GM23338 (cell line): ENCODE measurements at regions not wholly inside any gene's neighbourhood (a gene's known extent, or its start where the extent isn't known, plus 50 kb on each side); places are given as distances from the start of the nearest gene placed in this dataset.

Source experiments
- ATAC-seq: fragments of 200-7000 bp; cut with Tn5 transposase; 3 replicates; pipeline ENCODE4 v1.9.1; 2020
- DNase-seq: peaks from one replicate; pipeline ENCODE4 v3.0.0-alpha.2; 2015; ENCODE audit warnings: low spot score
- H2AFZ ChIP-seq: fragments of 200-600 bp; sonication (generic); 2 replicates; pipeline ENCODE4 v1.8.0; 2016; ENCODE audit warnings: antibody characterized with exemption, mild to moderate bottlenecking, moderate library complexity
- H3F3A ChIP-seq: fragments of 200-600 bp; sonication (generic); replicated peaks from 2 replicates; pipeline ENCODE4 v1.8.0; 2017; ENCODE audit warnings: antibody characterized with exemption, mixed run types, low read depth
- H3K27ac ChIP-seq: fragments of 200-600 bp; sonication (generic); 2 replicates; pipeline ENCODE4 v1.6.1; 2016; ENCODE audit warnings: low read depth
- H3K27me3 ChIP-seq: fragments of 200-600 bp; sonication (generic); 2 replicates; pipeline ENCODE4 v1.8.0; 2016; ENCODE audit warnings: mild to moderate bottlenecking, mixed run types, moderate library complexity; ENCODE audit not compliant: insufficient read depth
- H3K36me3 ChIP-seq: fragments of 200-600 bp; sonication (generic); 2 replicates; pipeline ENCODE4 v1.8.0; 2016; ENCODE audit warnings: mild to moderate bottlenecking; ENCODE audit not compliant: insufficient read depth
- H3K4me1 ChIP-seq: fragments of 200-600 bp; sonication (generic); 2 replicates; pipeline ENCODE4 v1.8.0; 2016; ENCODE audit warnings: mild to moderate bottlenecking, moderate library complexity; ENCODE audit not compliant: insufficient read depth
- H3K4me2 ChIP-seq: fragments of 200-600 bp; sonication (generic); 2 replicates; pipeline ENCODE4 v1.7.1; 2017; ENCODE audit warnings: mixed run types
- H3K4me3 ChIP-seq: fragments of 200-600 bp; sonication (generic); 2 replicates; pipeline ENCODE4 v1.6.1; 2016; ENCODE audit warnings: mixed run types
- H3K79me2 ChIP-seq: fragments of 200-600 bp; sonication (generic); replicated peaks from 2 replicates; pipeline ENCODE4 v1.8.0; 2017; ENCODE audit warnings: mild to moderate bottlenecking; ENCODE audit not compliant: insufficient read depth
- H3K9me2 ChIP-seq: fragments of 200-600 bp; sonication (generic); 2 replicates; pipeline ENCODE4 v1.8.0; 2017; ENCODE audit not compliant: insufficient read depth
- H4K20me1 ChIP-seq: fragments of 200-600 bp; sonication (generic); replicated peaks from 2 replicates; pipeline ENCODE4 v1.8.0; 2017; ENCODE audit warnings: mild to moderate bottlenecking; ENCODE audit not compliant: insufficient read depth
- H3K27ac Mint-ChIP-seq: 2 replicates; pipeline ENCODE4 v1.8.0; 2020; ENCODE audit warnings: inconsistent platforms, mild to moderate bottlenecking, moderate library complexity, mixed read lengths
- H3K27me3 Mint-ChIP-seq: 3 replicates; pipeline ENCODE4 v1.8.0; 2022; ENCODE audit warnings: low read depth, mild to moderate bottlenecking, moderate library complexity, mixed read lengths, inconsistent platforms; ENCODE audit not compliant: insufficient read depth, poor library complexity
- H3K36me3 Mint-ChIP-seq: 3 replicates; pipeline ENCODE4 v1.8.0; 2021; ENCODE audit warnings: low read depth, mild to moderate bottlenecking, inconsistent platforms, moderate library complexity, mixed read lengths
- H3K4me1 Mint-ChIP-seq: 3 replicates; pipeline ENCODE4 v1.8.0; 2020; ENCODE audit warnings: mild to moderate bottlenecking, inconsistent platforms, mixed read lengths
- H3K4me3 Mint-ChIP-seq: 3 replicates; pipeline ENCODE4 v1.8.0; 2021; ENCODE audit warnings: moderate library complexity, mild to moderate bottlenecking, inconsistent platforms, mixed read lengths
- H3K9me3 Mint-ChIP-seq: 3 replicates; pipeline ENCODE4 v1.8.0; 2020; ENCODE audit warnings: moderate library complexity, mild to moderate bottlenecking, inconsistent platforms, mixed read lengths
- CREB1 ChIP-seq: fragments of 250-450 bp; sonication (Bioruptor Pico); IDR thresholded peaks from 2 replicates; pipeline ENCODE4 v1.5.0; 2020; ENCODE audit warnings: low read depth, mild to moderate bottlenecking, moderate library complexity
- ETS1 ChIP-seq: IDR thresholded peaks from 2 replicates; pipeline ENCODE4 v1.6.1; 2016; ENCODE audit warnings: antibody characterized with exemption
- JUNB ChIP-seq: IDR thresholded peaks from one replicate; pipeline ENCODE4 v1.6.1; 2016; ENCODE audit warnings: antibody characterized with exemption; ENCODE audit not compliant: unreplicated experiment
- NANOG ChIP-seq: IDR thresholded peaks from 2 replicates; pipeline ENCODE4 v1.6.1; 2016; ENCODE audit warnings: antibody characterized with exemption, borderline replicate concordance
- REST ChIP-seq: IDR thresholded peaks from one replicate; pipeline ENCODE4 v1.6.1; 2018; ENCODE audit warnings: antibody characterized with exemption; ENCODE audit not compliant: unreplicated experiment
- STAT1 ChIP-seq: IDR thresholded peaks from one replicate; pipeline ENCODE4 v1.6.1; 2016; ENCODE audit warnings: antibody characterized with exemption; ENCODE audit not compliant: unreplicated experiment
- ZNF114 ChIP-seq: fragments of 250-450 bp; sonication (Bioruptor Pico); IDR thresholded peaks from 2 replicates; pipeline ENCODE4 v1.5.0; 2020; ENCODE audit warnings: mild to moderate bottlenecking, moderate library complexity
- ZNF331 ChIP-seq: fragments of 250-450 bp; sonication (Bioruptor Pico); IDR thresholded peaks from 2 replicates; pipeline ENCODE4 v1.5.0; 2020; ENCODE audit warnings: low read depth, mild to moderate bottlenecking, moderate library complexity

- TF ChIP-seq ZNF331 (CRISPR knock-in tag) (no peak), NANOG (no peak), STAT1 (no peak), ETS1 (no peak), REST (no peak)
Observed at GRCh38 chrX:149383852-149384251, 121.3 kb downstream of the IDS start (continued).

- Histone ChIP-seq H4K20me1 (no peaks in the 10 kb centered on the region), H2AFZ (no peak overlapping the region), H3K4me2 (no peak overlapping the region), H3K4me1 (no peaks in the 10 kb centered on the region), H3K9me2 (no peaks in the 10 kb centered on the region), H3K36me3 (no peaks in the 10 kb centered on the region), H3K79me2 (no peaks in the 10 kb centered on the region), H3F3A (no peaks in the 10 kb centered on the region), H3K27me3 (no peaks in the 10 kb centered on the region), H3K4me3 (no peak overlapping the region), H3K27ac (no peak overlapping the region)
- H3K36me3 Mint-ChIP-seq, result no peaks in the 10 kb centered on the region
- H3K4me3 Mint-ChIP-seq, result no peak overlapping the region
- H3K9me3 Mint-ChIP-seq, result no peaks in the 10 kb centered on the region
- peaks cover 5% of the 10 kb centered on the region; the same call in 2 of the 3 replicates for H3K4me1 Mint-ChIP-seq
- TF ChIP-seq CREB1 (CRISPR knock-in tag) (no peak), ZNF114 (CRISPR knock-in tag) (no peak), JUNB (no peak)
- no peak overlapping the region; the same call in 1 of the 2 replicates for H3K27ac Mint-ChIP-seq
- H3K27me3 Mint-ChIP-seq, result no peaks in the 10 kb centered on the region
- DNase-seq (no peak), ATAC-seq (no peak)
Observed at GRCh38 chrX:149374751-149375150, 130.4 kb downstream of the IDS start.

GRCh38 chrX:149372866-149373265 lies 132.2 kb downstream of the IDS start:
- no peak overlapping the region for H3K4me3 Mint-ChIP-seq
- DNase-seq, result no peak
- H3K27ac Mint-ChIP-seq, result no peak overlapping the region
- H3K9me2 ChIP-seq, result no peaks in the 10 kb centered on the region
- no peaks in the 10 kb centered on the region for H3K4me1 ChIP-seq
- no peak overlapping the region for H3K4me3 ChIP-seq
- no peaks in the 10 kb centered on the region for H3K36me3 Mint-ChIP-seq
- ATAC-seq, result no peak
- no peak overlapping the region for H3K4me2 ChIP-seq
- no peaks in the 10 kb centered on the region for H3K79me2 ChIP-seq
- H3K27ac ChIP-seq, result no peak overlapping the region
- no peaks in the 10 kb centered on the region for H3K9me3 Mint-ChIP-seq
- no peaks in the 10 kb centered on the region for H3K27me3 Mint-ChIP-seq
- H2AFZ ChIP-seq, result no peak overlapping the region
- H3K27me3 ChIP-seq, result no peaks in the 10 kb centered on the region
- TF ChIP-seq ETS1, result no peak
- no peaks in the 10 kb centered on the region for H3F3A ChIP-seq
- no peaks in the 10 kb centered on the region for H4K20me1 ChIP-seq
- peaks cover 5% of the 10 kb centered on the region; the same call in 2 of the 3 replicates for H3K4me1 Mint-ChIP-seq
- H3K36me3 ChIP-seq, result no peaks in the 10 kb centered on the region
